ENCODE measurements at regions not wholly inside any gene's neighbourhood (a gene's known extent, or its start where the extent isn't known, plus 50 kb on each side); places are given as distances from the start of the nearest gene placed in this dataset.

DNA sequence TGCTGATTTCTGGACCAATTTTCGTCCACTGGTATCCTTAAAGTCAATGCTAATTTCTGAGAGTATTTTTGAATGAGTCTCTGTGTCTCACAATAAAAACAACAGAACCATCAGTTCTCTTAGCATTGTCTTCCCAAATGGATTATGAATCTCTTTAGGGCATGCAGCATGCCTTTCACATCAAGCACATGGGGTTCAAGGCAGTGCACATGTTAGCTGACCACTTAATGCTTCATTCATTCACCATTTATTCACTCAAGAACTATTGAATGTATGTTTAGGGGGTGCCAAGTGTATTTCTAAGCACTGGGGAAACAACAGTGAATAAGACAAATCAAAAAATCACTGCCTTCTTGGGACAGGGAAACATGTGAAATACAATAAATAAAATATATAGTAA, 126.7 kb upstream of the SLC44A3 start:
- no peaks in the 10 kb centered on the region for H3K4me1 ChIP-seq
- H3K27ac ChIP-seq, result no peak overlapping the region
- TF ChIP-seq, protein P1, sequence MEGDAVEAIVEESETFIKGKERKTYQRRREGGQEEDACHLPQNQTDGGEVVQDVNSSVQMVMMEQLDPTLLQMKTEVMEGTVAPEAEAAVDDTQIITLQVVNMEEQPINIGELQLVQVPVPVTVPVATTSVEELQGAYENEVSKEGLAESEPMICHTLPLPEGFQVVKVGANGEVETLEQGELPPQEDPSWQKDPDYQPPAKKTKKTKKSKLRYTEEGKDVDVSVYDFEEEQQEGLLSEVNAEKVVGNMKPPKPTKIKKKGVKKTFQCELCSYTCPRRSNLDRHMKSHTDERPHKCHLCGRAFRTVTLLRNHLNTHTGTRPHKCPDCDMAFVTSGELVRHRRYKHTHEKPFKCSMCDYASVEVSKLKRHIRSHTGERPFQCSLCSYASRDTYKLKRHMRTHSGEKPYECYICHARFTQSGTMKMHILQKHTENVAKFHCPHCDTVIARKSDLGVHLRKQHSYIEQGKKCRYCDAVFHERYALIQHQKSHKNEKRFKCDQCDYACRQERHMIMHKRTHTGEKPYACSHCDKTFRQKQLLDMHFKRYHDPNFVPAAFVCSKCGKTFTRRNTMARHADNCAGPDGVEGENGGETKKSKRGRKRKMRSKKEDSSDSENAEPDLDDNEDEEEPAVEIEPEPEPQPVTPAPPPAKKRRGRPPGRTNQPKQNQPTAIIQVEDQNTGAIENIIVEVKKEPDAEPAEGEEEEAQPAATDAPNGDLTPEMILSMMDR (IDR thresholded peaks at IDR 0.05), result no peak
- intact Hi-C loops (cut with DNase I), result no loop called here
- no peaks in the 10 kb centered on the region for H3K36me3 ChIP-seq (ENCODE audit: insufficient read depth in 1 of 2, low read depth in 1 of 2)
- H3K27me3 ChIP-seq (ENCODE audit: insufficient read depth in 3 of 3, low read length in 2 of 3), result no peaks in the 10 kb centered on the region
- no peaks in the 10 kb centered on the region for H3K9me3 ChIP-seq
- H3K4me3 ChIP-seq, result no peak overlapping the region
- WGBS, 3 donors, result 81 to 93% (median 93%) methylated on average over 1 of the region's 1 CpG
- ATAC-seq, result no peak
- DNase-seq, result no peak

DNA sequence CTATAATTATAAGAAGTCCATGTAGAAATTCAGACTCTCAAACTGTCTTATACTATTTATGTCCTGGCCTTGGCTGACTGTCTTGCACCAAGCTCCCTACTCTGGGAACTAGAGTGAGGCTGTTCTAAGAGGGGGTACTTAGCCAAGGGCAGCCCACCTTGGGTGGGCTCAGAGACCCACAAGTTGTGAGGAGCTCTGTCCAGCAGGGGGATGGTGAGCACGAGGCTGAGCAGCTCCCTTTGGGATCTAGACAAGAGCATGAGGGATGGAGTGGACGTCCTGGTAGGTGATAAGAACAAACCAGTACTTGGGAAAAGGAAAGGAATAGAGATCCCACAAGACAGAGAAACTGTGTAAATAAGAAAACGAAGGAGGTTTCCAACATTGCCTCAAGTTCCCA, 127.1 kb upstream of the SLC44A3 start:
- ATAC-seq, result no peak

DNA sequence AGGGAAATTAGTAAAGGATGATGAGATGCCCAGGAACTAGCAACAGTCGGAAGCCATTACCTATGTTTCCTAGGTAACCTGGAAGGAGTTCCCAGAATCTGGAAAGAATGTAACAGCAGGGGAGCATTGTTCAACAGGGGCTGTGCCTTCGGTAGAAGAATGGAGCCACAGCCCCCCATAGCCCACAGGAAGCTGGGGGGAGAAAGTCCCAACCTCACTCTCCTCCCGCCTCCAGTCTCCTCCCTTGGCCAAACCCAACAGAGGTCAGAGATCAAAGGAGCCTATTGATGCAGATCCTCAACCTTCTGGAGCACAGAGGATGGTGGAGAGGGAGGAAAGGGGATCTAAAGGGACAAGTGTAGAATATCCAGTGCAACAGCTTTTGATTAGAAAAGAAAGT, 131.5 kb upstream of the SLC44A3 start:
- Histone ChIP-seq H3K36me3 (ENCODE audit: insufficient read depth in 1 of 2, low read depth in 1 of 2) (no peaks in the 10 kb centered on the region), H3K27me3 (ENCODE audit: insufficient read depth in 3 of 3, low read length in 2 of 3) (no peaks in the 10 kb centered on the region), H3K4me3 (no peak overlapping the region), H3K9me3 (no peaks in the 10 kb centered on the region), H3K4me1 (no peaks in the 10 kb centered on the region), H3K27ac (no peak overlapping the region)
- WGBS, 3 donors, result 59 to 68% (median 65%) methylated on average over 3 of the region's 3 CpGs
- no peak for ATAC-seq
- TF ChIP-seq, protein P1 (IDR thresholded peaks at IDR 0.05), result no peak
- DNase-seq, result no peak
- intact Hi-C loops (cut with DNase I), result no loop called here

More for the DNA sequence above, 127.1 kb upstream of the SLC44A3 start:
- H3K9me3 ChIP-seq, result no peaks in the 10 kb centered on the region
- H3K27me3 ChIP-seq (ENCODE audit: insufficient read depth in 3 of 3, low read length in 2 of 3), result no peaks in the 10 kb centered on the region
- intact Hi-C loops (cut with DNase I), result no loop called here
- no peak overlapping the region for H3K4me3 ChIP-seq
- no peaks in the 10 kb centered on the region for H3K36me3 ChIP-seq (ENCODE audit: insufficient read depth in 1 of 2, low read depth in 1 of 2)
- TF ChIP-seq, protein P1 (IDR thresholded peaks at IDR 0.05), result no peak
- no peak overlapping the region for H3K27ac ChIP-seq
- 78 to 91% (median 81%) methylated on average over 3 of the region's 3 CpGs for WGBS, 3 donors
- no peak for DNase-seq
- H3K4me1 ChIP-seq, result no peaks in the 10 kb centered on the region

DNA sequence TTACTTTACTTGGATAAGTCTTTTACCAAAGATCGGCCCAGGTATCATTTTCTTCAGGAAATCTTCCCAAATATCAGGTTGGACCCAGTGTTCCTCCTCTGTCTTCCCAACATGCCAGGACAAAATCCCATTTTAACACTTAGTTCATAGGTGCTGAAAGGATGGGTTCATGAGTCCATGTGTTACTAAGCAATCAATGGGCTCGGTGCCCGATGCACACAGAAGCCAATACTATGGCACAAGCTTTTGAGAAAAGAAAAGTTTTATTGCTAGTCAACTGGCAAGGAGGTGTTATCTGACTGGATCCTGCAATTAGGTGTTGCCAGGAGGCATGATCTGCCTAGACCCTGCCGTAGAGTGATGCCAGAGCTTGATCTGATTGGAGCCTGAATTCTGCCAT, 133.3 kb upstream of the SLC44A3 start:
- no peaks in the 10 kb centered on the region for H3K36me3 ChIP-seq (ENCODE audit: insufficient read depth in 1 of 2, low read depth in 1 of 2)
- no peak overlapping the region for H3K4me3 ChIP-seq
- H3K27me3 ChIP-seq (ENCODE audit: insufficient read depth in 3 of 3, low read length in 2 of 3), result peaks cover 0 to 3% (median 0%) of the 10 kb centered on the region in 3 donors
- intact Hi-C loops (cut with DNase I), result no loop called here
- DNase-seq, result no peak
- no peaks in the 10 kb centered on the region for H3K4me1 ChIP-seq
- no peak for ATAC-seq
- TF ChIP-seq, protein P1 (IDR thresholded peaks at IDR 0.05), result no peak
- no peaks in the 10 kb centered on the region for H3K9me3 ChIP-seq
- WGBS, 3 donors, result 84 to 94% (median 86%) methylated on average over 4 of the region's 4 CpGs
- no peak overlapping the region for H3K27ac ChIP-seq

DNA sequence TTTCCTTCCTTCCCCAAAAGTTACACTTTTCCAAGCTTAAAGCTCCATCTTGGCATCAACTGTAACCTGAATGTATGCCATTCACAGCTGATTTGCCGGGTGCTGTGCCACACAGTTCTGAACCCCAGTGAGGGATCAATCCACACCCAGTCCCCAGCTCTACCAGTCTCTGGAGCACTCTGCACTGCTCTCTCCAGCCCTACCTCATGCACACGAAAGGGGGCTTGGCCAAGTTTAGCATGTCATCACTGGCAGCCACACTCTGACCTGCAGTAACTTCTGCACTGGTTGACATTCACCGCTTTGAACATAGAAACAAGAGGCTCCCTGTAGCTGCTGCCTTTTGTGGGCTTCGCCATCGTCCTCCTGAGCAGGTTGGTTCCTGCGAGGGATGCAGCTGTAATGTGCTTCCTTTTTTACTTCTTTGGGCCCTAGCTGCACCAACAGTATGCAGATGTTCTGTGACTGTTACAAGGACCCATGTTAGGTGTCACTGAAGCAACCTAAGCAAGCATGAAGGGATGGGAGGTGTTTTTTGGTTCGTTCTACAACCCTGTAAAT, 135.4 kb upstream of the SLC44A3 start:
- 62 to 72% (median 65%) methylated on average over 7 of the region's 7 CpGs for WGBS, 3 donors
- H3K36me3 ChIP-seq (ENCODE audit: insufficient read depth in 1 of 2, low read depth in 1 of 2), result no peaks in the 10 kb centered on the region
- H3K27me3 ChIP-seq (ENCODE audit: insufficient read depth in 3 of 3, low read length in 2 of 3), result peaks cover 0 to 3% (median 0%) of the 10 kb centered on the region in 3 donors
- intact Hi-C loops (cut with DNase I), result no loop called here
- H3K9me3 ChIP-seq, result no peaks in the 10 kb centered on the region
- DNase-seq (no peak), ATAC-seq (no peak)
- TF ChIP-seq, protein P1 (IDR thresholded peaks at IDR 0.05), result no peak
- H3K27ac ChIP-seq, result no peak overlapping the region
- no peaks in the 10 kb centered on the region for H3K4me1 ChIP-seq
- H3K4me3 ChIP-seq, result no peak overlapping the region

Measured in psoas muscle (tissue), 7 donors.